GM21367 (cell line): ENCODE measurements at regions not wholly inside any gene's neighbourhood (a gene's known extent, or its start where the extent isn't known, plus 50 kb on each side); places are given as distances from the start of the nearest gene placed in this dataset.

Experiments used
- ATAC-seq: cut with Tn5 transposase; IDR thresholded peaks from one replicate; pipeline ENCODE4 v1.9.1; 2021; ENCODE audit not compliant: unreplicated experiment

DNA sequence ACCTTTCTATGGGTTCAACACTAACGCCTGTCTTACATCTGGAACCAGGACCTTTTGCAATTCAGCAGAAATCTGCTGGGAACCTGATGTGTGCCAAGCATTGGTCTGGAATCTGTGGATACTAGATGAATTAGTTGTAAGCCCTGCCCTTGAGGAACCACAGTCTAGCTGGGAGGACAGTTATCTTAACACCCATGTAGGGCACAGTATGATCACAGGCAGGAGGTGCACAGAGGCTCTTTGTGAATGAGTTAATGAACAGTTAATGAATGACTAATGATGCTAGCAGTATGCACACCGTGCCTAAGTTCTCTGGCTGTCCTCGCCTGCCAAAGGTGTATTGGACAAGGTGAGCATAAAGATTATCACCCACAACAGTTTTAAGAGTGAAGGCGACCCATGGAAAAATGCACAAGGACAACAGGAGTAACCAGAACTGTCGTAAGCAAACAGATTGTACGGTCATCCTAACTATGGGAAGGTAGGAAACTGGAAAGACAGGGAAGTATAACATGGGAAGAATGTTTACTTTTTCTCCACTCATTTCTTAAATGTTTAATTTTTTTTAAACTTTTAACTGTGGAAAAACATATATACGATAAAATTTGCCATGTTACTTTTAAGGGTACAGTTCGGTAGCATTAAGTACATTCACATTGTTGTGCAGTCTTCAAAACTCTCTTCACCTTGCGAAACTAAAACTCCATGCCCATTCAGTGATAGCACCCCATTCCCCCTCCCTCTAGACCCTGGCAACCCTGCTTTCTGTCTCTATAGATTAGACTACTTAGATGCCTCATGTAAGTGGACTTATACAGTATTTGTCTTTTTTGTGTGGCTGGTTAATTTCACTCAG is 139.9 kb downstream of the CXCL12 start:
- ATAC-seq = no peak

DNA sequence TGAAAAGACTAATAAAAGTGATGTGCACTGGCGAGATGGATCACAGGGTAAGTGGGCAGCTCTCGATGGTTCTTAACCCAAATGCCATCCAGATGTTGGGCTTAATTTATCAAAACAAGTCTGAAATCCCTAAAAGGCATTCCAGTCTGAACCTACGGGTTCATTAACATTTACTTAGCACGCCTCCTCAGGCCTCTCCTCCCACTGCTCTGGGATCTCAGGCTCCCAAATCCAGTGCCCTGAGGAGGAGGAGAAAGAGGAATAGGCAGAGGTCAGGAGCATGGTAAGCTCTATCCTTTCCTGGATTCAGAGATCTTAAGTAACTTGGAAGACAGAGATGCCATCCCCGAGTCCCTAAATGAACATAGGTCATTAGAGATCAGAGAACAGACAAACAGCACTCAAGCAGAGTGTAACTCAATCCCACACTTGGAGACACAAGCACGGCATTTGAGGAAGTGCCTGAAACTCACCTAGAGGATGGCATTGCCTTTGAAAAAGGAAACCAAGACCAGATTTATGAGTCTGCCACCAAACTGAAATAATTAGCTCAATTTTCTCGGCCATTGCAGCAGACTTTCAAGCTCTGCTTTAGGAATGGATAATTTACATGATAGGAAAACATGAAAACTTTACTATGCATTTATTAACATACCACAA is 140.9 kb downstream of the CXCL12 start:
- no peak for ATAC-seq

DNA sequence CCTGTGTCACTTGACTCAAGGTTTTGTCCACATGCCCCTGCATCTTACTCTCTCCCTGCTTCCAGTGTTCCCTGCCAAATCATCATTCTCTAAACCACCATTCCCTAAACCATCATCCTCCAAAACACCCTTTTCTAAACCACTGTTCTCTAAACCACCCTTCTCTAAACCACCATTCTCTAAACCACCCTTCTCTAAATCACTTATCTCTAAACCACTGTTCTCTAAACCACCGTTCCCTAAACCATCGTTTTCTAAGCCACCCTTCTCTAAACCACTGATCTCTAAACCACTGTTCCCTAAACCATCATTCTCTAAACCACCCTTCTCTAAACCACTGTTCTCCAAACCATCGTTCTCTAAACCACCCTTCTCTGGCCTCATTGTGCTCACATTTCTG is 142.1 kb downstream of the CXCL12 start:
- no peak for ATAC-seq

DNA sequence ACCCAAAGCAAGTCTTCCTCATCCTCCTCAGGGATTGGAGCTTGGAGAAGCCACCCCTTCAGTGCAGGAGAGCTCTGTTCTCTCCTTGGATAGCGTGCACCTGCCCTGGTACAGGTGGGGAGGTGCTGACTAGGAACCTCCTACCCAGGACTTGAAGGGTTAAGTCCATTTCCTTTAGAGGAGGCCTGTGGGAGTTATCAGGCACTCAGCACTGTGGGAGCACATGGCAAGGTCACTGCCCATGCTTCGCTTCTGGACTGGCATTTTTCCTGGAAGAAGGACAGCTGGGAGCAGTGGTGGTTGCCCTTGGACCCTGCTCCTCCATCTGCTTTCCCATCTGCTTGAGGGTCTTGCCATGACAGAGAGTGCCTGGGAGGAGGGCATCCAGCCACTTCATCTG is 142.8 kb downstream of the CXCL12 start:
- no peak for ATAC-seq

DNA sequence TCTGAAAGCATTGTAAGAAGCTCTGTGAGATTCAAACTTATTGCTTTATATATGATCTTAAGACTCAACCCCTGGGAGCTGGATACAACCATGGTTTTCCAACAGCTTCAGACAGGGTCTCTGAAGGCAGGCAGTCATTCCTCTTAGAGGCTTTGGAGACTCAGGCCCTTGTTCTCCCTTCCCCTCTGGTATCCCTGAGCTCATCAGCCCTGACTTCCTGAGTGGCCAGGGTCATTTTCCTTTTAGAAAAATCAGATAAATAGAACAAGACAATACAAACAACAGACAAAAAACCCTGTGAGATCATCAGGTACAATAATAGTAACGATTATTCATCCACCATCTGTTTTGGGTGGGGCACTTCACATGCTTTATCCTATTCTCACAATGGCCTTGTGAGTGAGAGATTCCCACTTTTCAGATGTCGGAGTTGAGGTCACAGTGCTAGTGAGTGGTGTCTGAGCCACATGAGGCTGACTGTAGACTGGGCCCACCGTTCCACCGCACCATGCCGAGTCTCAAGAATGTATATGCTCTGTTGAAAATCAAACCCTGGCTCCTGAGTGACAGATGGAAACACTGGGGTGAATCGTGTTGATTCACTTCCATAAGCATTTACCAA is 144.2 kb downstream of the CXCL12 start:
- no peak for ATAC-seq

DNA sequence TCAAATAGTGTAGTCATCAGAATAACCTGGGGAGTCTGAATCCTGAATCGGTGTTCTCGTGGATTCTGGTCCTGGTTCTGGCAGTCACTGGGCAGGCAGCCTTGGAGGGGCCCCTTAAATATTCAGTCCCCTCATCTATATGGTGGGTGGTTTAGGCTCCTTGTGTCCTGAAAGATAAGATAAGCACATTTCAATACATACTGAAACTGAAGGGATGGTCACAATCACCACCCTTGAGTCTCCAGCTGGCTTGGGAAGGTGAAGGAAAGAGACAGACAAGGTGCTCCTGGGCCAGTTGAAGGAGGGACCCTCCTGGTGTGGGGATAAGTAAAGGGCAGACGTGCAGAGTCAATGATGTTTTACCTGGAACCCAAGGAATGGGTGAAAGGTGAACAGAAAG is 146.7 kb downstream of the CXCL12 start:
- ATAC-seq = no peak

DNA sequence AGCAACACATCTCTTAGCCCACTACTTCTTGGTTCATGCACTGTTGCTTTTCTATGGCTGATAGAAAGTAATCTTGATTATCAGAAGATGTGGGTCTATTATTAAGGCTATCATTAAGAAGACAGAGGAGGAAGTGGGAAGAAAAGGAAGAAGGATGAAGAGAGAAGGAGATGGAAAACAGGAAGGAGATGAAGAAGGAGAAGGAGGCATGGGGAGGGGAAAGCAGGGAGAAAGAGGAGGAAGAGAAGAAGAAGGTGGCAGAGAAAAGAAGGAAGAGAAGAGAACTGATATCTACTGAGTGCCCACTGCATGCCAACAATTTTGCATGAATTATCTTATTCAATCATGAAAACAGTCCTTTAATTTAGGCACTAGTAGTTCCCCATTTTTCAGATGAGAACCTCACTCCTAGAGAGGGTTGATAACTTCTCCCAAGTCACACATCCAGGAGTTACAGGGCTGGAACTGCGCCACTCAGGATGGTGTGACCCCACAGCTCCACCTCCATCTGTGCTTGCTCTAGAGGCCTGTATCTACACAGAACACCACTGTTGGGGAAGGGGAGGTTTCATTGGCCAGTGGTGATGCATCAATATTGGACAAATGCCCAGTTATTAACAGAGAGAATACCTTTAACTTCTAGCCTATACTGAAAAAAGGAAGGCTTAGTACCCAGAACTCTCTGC is 147.4 kb downstream of the CXCL12 start:
- ATAC-seq = no peak

- ATAC-seq = no peak
These were observed 149.5 kb downstream of the CXCL12 start for GRCh38 chr10:44235363-44235762.

GRCh38 chr10:44234483-44234875 is 150.4 kb downstream of the CXCL12 start:
- ATAC-seq = no peak

DNA sequence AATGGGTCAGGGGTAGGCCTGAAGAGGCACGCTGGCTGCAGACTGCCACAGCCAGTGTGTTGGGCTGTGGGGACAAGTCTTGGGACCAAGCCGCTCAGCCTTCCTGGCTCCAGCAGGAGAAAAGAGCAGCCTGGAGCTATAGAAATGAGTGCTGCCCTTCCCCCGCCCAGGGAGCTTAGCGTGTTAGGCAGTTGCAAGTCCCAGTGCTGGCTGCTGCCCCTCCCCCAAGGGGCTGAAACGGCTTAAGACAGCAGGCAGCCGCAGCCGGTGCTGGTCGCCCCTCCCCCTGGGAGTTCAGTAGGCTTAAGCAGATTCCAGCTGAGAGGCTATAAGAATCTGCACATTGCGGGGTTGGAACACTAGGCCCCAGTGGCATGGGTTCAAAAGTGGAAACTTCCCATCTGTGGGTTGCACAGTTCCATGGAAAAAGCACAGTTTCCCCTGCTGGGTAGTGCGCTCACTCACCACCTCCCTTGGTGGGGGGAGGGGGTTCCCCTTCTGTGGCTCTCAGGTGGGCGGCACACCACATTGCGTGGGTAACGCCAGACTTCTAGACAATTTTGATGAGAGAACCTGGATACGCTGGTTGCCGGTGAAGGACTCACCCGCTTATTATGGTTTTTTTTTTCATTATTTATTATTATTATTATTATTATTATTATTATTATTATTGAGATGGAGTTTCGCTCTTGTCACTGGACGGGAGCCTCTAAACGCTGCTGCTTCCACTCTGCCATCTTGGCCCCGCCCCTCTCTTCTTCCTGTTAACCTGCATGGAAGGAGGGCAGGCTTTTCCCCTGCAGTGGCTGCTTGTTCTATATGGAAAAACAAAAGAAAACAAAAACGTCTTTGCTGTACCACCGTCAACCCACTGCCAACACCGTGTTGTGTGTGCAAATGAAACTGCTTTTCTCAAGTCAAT is 151.1 kb downstream of the CXCL12 start:
- ATAC-seq = no peak

- no peak for ATAC-seq
These were observed 167.6 kb downstream of the CXCL12 start for GRCh38 chr10:44217274-44217820.

- ATAC-seq = no peak
These were observed 168.8 kb downstream of the CXCL12 start for GRCh38 chr10:44216073-44216472.

DNA sequence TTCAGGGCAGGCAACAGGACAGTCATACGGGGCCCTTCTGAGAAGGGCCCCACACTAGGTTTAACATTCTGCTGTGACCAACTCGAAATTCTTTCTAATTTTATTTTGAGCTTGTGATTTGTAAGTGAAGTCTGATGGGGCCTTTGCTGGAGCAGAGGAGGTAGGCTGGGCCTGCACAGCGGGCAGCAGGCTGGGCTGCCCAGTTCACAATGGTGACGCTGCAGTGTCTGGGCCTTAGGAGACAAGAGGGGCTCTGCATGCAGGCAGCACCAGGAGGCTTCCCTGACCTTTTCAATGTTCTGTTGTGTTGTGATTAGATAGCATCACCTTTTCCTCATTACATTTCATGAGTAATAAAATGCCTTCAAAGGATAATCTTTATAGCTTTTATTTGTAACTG is 175.1 kb downstream of the CXCL12 start:
- ATAC-seq = no peak

- ATAC-seq = no peak
These were observed 177.7 kb downstream of the CXCL12 start for GRCh38 chr10:44207160-44207559.

DNA sequence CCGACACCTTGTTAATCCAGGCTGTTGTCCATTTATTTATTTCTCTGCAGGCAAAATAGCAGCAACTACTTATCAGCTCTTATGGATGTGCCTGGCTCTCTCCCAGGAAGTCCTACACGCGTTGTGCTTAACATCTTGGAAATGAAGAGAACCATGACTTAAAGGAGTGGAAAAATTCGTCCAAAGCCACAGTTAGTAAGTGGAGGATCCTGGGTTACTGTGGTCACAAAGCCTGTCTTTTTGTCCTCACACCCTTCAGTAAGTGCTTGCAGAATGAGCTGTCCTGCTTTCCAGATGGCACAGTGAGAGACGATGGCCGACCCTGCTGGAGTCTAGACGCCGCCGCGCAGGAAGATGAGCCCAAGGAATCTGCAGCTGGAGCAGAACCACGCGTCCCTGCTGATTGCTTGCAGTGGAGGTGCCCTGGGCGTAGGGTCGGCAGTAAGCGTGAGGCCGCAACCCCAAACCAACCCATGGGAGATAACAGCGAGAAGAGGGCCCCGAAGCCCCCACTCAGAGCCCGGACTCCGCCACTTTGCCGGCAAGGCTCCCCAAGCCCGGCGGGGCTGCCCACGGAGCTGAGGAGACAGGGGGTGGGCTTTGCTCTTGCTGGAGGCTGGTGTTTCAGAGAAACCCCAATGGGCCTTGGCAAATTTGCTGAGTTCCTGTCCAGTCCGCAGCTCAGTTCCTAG is 178.6 kb downstream of the CXCL12 start:
- no peak for ATAC-seq

DNA sequence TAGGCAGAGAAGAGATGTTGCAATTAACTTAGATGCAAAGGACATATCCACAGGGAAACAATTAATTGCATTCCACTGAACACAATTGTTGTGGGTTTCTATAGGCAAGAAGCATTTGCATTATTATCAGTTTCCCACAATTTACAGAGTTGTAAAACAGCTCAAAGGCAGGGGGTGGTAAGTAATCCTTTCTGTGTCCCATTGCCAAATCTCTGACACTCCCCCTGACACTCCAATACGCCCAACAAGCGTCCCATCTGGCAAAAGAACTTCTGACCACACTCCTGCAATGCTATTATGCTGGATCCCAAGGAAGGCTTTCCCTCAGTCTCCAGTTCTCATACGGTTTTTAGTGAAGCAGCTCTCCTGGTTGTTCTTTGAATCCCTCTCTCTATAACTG is 179.8 kb downstream of the CXCL12 start:
- no peak for ATAC-seq

GRCh38 chr10:44203535-44203934 is 181.4 kb downstream of the CXCL12 start:
- no peak for ATAC-seq

- ATAC-seq = no peak
These were observed 181.9 kb downstream of the CXCL12 start for GRCh38 chr10:44202952-44203351.

- ATAC-seq = no peak
These were observed 183.2 kb downstream of the CXCL12 start for GRCh38 chr10:44201656-44202055.

GRCh38 chr10:44201011-44201410 is 183.9 kb downstream of the CXCL12 start:
- ATAC-seq = no peak
